CMK (cell line): ENCODE measurements at regions not wholly inside any gene's neighbourhood (a gene's known extent, or its start where the extent isn't known, plus 50 kb on each side); places are given as distances from the start of the nearest gene placed in this dataset.

Experiments
- DNase-seq: peaks from one replicate; pipeline ENCODE4 v3.0.0-alpha.2; 2010; ENCODE audit warnings: low read depth

DNA sequence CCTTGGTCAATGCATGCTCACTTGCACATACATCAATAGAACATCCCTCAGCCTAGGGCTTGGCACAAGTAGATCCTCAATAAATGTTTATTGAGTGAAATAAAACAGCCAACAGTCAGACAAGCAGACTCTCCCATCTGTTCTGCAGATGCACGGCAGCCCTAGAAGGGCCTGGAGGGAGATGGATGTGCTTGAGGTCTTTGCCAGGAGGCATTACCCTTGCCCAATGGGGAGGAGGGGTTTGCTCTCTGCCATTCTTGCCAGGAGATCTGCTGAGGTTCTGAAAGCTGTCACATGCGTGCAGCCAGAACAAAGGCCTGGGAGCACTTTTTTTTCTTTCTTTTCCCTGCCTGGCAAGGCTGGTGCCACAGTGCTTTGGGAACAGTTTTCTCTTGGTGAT is 349.3 kb upstream of the THRB start:
- DNase-seq, result no peak

DNA sequence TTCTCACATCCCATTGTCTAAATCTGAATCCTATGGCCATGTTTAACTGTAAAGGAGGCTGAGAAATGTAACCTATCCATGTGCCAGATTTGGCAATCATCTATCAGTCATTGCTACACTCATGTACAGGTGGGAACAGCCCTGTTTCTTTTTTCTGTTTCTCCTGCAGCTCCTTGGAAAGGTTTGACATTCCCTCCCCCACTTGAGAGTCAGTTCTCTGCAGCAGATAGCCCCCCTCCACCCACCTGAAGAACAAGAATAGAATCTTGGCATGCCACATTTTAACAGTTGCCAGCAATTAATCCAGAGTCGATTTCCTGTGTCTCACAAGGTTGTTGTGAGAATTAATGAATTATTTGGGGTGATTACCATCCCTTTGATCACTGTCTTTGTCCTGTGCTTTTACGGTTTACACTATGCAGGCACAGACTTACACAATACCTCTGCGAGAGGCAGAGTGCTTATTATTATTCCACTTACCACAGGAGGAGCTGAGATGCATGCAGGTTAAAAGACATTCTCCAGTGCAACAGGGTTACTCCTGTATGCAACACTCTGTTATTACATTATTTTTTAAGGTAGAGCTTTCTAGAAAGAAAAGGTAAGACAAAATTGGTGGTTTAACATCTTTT is 351.0 kb upstream of the THRB start:
- DNase-seq, result no peak

DNA sequence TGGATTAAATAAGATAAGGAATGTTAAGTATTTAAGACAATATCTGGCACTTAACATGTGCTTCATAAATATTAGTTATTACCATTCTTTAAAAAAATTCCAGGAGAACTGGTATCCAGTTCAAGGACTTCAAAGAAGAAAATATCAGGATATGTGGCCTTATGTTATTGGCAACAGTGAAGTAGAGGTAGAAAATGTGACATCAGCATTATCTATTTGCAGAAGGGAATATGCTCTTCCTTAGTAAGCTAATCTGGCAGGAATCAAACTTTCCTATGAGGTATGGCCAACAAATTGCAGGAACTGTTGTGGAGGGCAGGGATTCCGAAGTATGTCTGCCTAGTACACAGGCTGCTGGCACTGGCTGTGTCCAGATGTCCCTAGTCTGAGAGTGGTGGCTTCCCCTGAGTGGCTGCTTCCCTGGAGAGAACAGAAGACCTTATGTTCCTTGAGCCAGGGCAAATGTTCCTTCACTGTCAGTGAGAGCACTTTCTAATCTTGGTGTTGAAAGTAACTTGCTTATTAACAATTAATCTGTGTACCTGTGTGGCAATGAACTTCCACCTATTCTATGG is 351.7 kb upstream of the THRB start:
- no peak for DNase-seq

DNA sequence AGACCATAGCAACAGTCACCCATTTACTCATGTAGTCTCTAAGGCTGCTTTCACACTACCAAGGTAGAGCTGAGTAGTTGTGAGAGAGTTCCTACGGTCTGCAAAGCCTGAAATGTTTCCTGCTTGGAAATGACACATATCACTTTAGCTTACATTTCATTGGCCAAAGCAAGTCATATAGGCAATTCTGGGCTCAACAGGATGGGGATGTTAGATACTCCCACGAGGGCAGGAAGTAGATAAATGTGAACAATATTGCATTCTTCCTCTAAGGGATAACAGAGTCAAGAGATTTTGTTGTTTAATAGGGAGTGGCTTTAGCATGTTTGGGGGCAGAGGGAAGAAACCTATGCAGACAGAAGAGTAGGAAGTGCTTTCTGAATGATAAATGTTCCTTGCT is 355.6 kb upstream of the THRB start:
- DNase-seq, result no peak

DNA sequence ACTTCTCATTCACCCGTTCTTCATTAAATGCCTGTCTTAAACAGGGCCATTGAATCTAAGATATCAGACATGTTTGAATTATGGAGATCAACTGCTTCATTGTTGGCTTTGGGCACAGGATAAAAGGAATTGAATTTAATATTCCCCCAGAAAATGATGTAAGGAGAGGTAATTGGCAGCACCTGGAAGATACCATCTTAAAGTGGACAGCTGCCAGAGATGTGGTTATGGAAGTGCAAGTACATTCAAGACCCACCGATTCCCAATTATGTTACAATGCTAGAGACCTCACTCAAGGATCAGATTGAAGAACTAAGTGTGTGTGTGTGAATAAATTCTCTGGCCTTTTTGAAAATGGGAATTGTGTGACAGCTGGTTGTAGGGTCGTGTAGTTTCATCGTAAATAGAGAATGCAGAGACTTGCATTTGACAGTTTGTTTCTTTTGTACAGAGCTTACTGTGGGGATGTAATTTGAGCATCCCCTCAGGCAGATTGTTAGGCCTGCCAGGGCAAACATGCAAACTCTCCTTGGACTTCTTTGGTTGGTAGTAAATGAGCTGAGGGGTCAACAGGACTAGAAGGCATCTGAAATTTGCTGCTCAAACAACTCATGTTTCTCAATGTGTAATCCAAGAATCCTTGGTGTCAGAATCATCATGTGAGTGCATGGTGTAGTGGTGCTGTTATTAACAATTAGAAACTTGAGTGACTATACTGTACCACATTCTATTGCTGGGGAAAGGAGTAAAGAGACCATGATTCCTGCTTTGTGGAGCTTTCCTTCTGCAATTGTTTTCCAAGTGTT is 359.2 kb upstream of the THRB start:
- DNase-seq, result no peak

DNA sequence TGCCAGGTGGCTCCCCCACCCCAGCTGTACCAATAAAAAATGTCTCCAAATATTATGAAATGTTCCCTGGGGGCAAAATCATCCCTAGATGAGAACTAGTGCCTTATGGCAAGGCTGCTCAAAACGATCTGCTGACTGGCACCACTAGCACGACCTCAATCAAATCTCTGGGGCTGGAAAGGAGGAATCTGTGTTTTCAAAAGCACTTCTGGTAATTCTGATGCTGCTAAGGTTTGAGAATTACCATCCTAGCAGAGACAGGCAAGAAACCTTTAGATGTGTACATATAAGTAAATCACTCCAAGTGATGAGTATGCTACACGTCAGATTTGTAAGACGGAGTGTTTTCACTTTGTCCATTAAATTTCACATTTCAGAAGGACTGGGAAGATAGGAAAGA is 360.1 kb upstream of the THRB start:
- DNase-seq, result no peak

DNA sequence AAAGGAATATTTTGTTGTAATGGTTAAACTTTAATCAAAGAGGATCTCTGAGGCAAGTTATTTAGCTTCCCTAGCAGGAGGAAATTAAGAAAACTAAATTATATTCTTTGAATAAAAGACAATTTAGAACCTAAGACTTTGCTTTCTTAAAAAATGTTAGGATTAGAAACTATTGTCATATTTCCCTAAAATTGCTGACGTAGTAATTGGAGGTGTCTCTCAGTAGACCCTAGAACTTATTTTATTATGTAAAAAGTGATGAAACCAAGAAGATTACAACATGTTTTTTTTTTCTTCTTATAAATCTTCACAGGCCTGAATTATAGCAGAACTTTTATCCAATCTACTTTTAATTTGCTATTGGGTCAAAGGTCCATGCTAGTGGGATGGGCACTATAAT is 363.3 kb upstream of the THRB start:
- no peak for DNase-seq

DNA sequence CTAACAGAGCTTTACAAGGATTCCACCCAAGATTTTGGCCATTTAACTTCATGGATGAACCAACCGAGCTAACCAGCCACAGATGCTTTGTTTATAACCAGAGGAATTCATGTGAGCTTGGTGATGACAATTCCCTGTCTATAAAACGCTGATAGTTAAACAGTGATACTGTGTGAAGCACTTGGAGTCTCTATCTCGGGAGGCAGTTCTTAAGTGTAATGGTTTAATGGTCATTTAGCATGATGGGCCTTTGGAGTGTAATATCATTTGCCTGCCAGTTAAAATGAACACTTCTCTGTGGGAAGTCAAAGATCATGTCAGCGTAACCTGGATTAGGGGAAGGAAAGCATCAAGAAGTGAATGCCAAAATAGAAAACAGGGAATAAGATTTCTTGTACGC is 368.6 kb upstream of the THRB start:
- DNase-seq, result no peak

DNA sequence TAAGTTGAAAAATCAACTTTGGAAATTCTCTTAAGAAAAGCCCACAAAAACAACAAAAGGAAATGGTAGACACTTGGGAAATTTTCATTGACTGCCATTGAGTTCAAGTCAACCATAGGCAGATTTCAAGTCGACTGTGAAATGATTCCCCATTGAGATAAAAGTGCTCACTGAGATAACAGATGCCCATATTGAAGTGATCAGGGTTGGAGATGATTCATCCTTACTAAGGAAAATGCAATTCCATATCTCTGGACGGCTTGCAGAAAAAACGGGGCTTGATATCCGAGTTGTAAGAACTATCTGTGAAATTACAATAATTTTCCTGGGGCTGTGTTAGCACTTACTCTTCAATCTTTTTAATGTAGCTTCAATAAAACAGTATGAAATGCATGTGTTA is 373.1 kb upstream of the THRB start:
- no peak for DNase-seq

DNA sequence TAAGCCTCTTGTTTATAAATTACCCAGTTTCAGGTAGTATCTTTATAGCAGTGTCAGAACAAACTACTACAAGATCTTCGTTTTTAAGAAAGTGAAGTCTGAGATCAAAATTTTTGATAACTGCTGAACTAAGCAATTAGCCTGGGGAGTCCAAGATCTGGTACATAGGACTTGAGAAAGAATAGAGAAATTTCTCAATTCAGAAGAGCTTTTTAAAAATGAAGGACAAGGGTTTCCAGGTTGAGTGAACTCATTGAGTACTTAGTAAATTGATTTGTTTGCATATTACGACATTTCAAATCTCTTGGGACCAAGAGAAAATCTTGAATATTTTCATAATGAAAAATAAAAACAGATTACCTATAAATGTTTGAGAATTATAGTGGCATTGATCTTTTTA is 386.6 kb upstream of the THRB start:
- DNase-seq, result no peak

DNA sequence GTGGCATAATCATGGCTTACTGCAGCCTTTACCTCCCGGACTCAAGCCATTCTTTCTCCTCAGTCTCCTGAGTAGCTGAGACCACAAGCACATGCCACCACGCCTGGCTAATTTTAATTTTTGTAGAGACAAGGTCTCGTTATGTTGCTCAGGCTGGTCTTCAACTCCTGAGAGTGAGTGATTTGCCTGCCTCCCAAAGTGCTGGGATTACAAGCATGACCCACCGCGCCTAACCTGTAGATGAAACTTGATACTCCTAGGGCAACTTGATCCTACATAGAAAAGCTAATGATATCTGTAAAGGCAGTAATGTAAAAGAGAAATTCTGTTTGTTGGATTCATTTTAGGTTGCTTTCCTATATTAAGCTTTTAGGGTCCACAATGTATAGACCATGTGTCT is 391.9 kb upstream of the THRB start:
- no peak for DNase-seq

DNA sequence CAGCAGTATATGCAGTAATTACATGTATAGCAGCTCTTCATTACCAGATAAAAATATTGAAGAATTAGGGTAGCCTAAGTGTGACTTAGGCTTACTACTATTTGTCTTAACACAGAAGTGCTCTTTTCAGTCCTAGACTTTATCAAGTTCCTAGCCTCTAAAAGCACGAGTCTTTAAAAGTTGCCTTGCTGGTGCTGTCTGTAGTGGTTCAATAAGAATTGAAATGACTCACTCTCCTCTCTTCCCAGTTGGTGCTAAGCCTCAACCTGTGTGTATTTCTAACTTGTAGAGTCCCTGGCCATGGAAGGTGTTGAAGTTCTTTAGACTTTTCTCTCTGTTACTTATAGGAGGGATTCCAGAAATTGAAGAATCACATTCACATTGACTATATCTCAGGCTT is 395.4 kb upstream of the THRB start:
- no peak for DNase-seq

DNA sequence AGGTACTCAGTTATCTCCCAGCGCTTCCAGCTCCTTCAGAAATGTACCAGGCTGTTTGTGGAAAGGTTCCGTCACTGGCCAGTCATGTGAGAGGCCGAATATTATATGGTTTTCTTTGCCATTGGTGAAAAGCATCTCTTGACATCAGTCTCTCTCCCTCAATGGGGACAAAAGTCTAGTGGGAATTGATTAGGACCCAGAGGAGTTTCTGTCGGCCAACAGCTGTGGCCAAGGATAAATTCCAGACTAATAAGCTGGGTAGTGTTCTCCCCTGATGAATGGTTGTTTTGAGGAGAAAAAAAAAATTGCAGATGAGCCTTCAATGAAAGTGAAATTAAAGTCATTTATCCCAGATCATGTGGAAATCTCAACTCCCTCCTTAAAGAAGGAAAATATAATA is 404.7 kb upstream of the THRB start:
- no peak for DNase-seq

DNA sequence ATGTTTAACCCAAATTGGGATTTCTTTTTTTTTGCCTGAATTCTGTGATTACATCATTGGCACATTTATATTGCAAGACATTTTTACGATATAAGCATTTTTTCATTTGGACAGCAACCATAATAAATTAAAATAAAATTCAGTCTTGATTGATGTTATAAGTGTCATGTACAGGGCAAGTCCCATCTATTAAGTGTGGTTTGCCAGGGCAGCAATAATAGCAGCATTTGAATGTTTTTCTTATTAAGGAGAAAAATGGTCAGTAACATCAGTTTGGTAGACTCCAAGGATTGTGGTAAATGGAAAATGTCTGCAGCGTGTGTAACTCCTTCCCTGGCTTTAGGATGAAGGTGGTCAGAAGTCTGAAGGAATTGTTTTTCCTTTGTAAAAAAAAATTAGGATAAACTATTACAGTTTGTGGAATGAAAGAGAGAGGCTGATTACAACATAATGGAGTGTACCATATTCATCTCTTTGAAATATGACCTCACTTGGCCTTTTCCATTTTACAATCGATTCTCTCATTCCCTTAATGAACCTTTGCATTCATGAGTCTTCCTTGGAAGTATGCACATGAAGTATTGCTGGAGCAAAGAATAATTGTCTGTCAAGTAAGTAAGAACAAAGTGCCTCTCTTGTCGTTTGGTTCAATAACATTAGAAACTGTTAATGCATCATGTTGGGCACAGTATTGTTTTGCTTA is 405.4 kb upstream of the THRB start:
- DNase-seq, result no peak

DNA sequence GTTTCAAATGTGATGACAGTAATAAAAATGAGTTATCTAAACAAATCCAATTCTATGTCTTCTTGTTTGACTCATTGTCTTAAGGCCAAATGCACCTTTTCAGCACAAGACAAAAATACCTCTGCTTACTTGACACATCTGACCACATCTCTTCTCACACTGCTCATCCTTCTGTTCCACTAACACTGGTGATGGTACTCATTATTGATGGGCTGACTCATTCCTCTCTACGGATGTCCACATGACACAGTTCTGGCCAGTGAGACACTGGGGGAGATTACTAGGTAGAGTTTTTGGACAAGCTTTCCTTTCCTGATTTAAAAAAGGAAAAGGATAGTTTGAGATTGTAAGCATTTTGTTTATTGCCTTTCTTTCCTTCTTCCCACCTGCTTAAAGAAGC is 410.6 kb upstream of the THRB start:
- no peak for DNase-seq

DNA sequence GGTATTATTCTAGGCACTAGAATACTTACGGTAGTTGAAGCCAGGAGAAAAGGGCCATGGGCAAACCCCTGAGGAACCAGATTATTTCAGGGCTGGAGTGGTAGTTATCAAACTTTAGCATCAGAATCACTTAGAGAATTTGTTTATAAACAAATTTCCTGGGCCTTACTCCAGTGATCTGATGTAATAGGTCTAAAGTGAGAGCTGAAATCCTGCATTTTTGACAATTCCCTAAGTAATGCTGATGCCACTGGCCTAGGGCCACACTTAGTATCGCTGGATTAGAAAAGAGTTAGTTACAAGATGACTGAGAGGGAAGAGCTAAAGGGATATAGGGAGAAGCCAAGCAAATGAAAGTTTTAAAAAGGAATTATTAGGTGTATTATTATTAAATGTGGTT is 412.5 kb upstream of the THRB start:
- DNase-seq, result no peak

DNA sequence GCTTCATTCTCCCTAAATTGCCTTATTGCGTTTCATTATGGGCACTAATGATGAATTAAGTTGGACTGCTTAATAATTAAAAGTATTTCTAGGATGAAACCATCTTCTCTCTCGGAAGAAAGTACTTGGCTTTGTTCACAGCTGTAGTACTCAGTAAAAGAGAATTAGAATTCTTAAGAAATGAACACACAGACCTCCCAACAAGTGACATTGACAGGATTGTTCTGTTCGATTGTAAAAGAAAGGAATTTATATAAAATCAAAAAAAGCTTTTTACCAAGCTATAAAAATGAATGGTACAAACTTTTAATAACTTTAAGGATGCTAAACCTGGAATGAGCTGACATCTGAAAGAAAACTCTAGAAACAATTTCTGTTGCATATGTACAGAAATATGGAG is 416.4 kb upstream of the THRB start:
- DNase-seq, result no peak

DNA sequence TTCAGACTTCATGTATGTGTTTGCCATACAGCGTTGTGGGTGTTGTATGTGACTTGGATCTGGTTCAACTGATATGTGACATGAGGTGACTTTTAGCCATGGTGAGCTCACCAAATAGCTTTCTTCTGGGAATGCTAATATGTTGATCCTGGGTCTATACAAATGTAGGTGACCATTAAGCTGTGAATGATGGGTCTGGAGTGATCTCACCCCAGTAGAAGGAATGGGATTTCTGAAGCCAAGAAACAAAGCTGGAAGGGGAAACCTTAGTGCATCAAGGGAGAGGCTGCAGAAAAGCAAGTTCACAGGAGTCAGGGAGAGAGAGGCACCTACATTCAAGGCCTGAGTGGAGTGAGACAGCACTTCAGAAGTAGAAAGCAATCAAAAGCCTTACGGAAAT is 421.0 kb upstream of the THRB start:
- no peak for DNase-seq

DNA sequence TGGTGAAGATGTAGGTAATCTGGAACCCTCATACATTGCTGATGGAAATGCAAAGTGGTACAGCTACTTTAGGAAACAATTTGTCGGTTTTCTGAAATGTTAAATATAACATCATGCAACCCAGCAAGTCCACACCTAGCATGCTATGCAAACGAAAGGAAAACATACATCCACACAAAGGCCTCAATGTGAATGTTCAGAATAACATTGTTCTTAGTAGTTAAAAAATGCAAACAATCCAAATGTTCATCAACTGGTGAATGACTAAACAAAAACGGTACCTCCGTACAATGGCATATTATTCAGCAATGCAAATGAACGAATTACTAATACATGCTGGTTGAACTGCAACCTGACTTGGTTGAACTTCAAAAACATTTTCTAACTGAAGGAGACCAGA is 423.3 kb upstream of the THRB start:
- no peak for DNase-seq

DNA sequence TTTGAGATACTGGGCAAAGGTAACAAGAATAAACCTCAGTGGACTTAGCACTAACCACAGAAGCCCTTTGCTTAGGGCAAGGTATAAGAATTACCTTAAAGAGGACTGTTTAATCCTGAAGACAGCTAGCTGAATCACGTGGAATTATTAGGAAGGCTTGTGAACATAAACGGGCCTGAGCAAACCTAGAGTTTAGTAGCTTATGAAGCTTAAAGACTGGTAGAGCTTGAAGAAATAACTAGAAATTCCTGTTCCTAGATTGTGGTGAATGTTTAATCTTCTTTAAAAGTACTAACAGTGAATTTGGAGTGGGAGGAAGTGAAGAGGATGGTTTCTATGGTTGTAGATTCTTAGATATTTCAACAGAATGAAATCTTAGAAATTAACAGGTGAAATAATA is 428.9 kb upstream of the THRB start:
- no peak for DNase-seq

DNA sequence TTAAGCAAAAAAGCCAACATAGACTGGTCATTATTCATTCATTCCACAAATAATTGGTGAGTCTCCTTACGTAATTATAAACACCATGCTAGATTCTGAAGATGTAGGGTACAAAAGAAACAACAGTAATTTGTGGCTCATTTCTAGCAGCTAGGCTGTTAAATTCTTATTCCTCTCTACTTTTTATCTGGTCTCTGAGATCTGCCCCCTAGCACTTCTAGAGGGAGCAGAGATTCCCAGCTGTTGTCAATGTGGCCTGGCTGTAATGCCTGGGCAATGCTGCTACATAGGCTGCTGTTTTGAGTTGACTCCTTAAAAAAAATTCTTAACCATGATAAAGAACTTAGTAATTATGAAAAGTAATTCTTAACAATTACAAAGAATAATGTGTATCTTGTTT is 434.9 kb upstream of the THRB start:
- no peak for DNase-seq

DNA sequence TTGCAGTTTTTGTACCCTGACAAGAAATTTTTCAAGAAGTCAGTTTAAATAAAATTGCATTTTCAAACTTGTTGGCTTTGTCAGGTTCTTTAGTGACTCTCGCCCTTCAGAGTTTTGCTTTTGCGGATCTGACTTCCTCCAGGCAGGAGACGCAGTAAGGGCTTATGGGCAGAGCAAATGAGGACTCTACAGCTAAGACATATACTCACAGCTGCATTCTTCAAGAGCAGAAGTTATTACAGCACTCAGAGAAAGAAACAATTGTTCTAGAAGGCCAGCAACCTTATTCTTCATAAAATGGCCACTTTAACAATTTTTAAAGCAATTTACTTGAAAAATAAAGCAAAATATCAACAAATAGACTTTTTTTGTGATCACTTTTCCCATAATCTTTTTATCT is 438.8 kb upstream of the THRB start:
- no peak for DNase-seq

DNA sequence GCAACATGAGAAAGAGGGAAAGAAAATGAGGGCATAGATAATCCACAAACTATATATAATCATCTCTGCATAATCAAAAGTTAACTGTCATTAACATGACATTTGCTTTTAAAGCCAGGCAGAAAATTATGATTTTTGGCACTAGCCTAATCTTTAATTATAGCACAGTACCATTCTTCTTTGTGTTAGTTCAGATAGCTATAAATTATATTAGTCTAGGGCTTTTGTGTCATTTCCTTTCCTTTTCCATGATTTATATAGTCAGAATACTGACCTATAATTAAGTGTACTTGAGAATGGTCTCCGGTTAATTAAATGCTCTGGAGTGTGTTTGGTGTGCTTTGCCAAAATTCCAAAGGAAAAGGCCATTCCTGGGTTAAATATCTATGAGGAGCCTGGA is 441.9 kb upstream of the THRB start:
- no peak for DNase-seq
